ENCODE measurements at regions not wholly inside any gene's neighbourhood (a gene's known extent, or its start where the extent isn't known, plus 50 kb on each side); places are given as distances from the start of the nearest gene placed in this dataset.

GRCh38 chr4:121269001-121269400 is 104.9 kb upstream of the TNIP3 start:
- ChIA-PET POLR2A (no interaction called here), CTCF (no interaction called here)
- WGBS (ENCODE audit: missing lambda C conversion rate): 14% methylated on average over 1 of the region's 1 CpG
- Histone ChIP-seq H3K9me3 (no peaks in the 10 kb centered on the region), H3K4me1 (no peaks in the 10 kb centered on the region), H3K4me2 (no peak overlapping the region), H3K4me3 (no peak overlapping the region), H3K27ac (no peak overlapping the region)
- FAIRE-seq (no peak), DNase-seq (ENCODE audit: low read depth in 1 of 2, low spot score in 1 of 2) (no peak), ATAC-seq (no peak)
- TF ChIP-seq MYC (IDR thresholded peaks at IDR 0.05; ENCODE audit: borderline replicate concordance, low read length) (no peak), KDM5A (IDR thresholded peaks at IDR 0.05) (no peak), CBX8 (IDR thresholded peaks at IDR 0.05) (no peak), MAZ (IDR thresholded peaks at IDR 0.05; ENCODE audit: borderline replicate concordance, low read depth, low read length) (no peak), PHF8 (IDR thresholded peaks at IDR 0.05; ENCODE audit: borderline replicate concordance, low read depth) (no peak), REST (IDR thresholded peaks at IDR 0.05) (no peak), RARB (CRISPR knock-in tag; IDR thresholded peaks at IDR 0.05) (no peak), FOSL2 (IDR thresholded peaks at IDR 0.05) (no peak), FOSL2 (CRISPR knock-in tag; IDR thresholded peaks at IDR 0.05) (no peak), EP300 (IDR thresholded peaks at IDR 0.05) (no peak), POLR2A (IDR thresholded peaks at IDR 0.05; ENCODE audit: low read length) (no peak), HOXB13 (CRISPR knock-in tag; IDR thresholded peaks at IDR 0.05; ENCODE audit: low read depth) (no peak), ZSCAN20 (CRISPR knock-in tag; IDR thresholded peaks at IDR 0.05) (no peak), JUN (IDR thresholded peaks at IDR 0.05) (no peak), RFX5 (IDR thresholded peaks at IDR 0.05) (no peak)
- TF ChIP-seq, protein P1, sequence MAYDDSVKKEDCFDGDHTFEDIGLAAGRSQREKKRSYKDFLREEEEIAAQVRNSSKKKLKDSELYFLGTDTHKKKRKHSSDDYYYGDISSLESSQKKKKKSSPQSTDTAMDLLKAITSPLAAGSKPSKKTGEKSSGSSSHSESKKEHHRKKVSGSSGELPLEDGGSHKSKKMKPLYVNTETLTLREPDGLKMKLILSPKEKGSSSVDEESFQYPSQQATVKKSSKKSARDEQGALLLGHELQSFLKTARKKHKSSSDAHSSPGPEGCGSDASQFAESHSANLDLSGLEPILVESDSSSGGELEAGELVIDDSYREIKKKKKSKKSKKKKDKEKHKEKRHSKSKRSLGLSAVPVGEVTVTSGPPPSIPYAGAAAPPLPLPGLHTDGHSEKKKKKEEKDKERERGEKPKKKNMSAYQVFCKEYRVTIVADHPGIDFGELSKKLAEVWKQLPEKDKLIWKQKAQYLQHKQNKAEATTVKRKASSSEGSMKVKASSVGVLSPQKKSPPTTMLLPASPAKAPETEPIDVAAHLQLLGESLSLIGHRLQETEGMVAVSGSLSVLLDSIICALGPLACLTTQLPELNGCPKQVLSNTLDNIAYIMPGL (CRISPR knock-in tag; IDR thresholded peaks at IDR 0.05; ENCODE audit: borderline replicate concordance): no peak
- TF ChIP-seq, protein P2, sequence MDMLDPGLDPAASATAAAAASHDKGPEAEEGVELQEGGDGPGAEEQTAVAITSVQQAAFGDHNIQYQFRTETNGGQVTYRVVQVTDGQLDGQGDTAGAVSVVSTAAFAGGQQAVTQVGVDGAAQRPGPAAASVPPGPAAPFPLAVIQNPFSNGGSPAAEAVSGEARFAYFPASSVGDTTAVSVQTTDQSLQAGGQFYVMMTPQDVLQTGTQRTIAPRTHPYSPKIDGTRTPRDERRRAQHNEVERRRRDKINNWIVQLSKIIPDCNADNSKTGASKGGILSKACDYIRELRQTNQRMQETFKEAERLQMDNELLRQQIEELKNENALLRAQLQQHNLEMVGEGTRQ (IDR thresholded peaks at IDR 0.05): no peak

- Histone ChIP-seq H3K27ac (no peak overlapping the region), H3K4me3 (no peak overlapping the region), H3K9me3 (no peaks in the 10 kb centered on the region), H3K4me1 (no peaks in the 10 kb centered on the region), H3K4me2 (no peak overlapping the region)
- ChIA-PET POLR2A (no interaction called here), CTCF (no interaction called here)
- 69% methylated on average over 3 of the region's 3 CpGs for WGBS (ENCODE audit: missing lambda C conversion rate)
- FAIRE-seq (no peak), DNase-seq (ENCODE audit: low read depth in 1 of 2, low spot score in 1 of 2) (no peak), ATAC-seq (no peak)
- TF ChIP-seq NFE2L2 (conservative IDR thresholded peaks at IDR 0.05; ENCODE audit: low read length) (no peak), REST (IDR thresholded peaks at IDR 0.05) (no peak), EHF (CRISPR knock-in tag; IDR thresholded peaks at IDR 0.05) (no peak), ATOH8 (CRISPR knock-in tag; IDR thresholded peaks at IDR 0.05; ENCODE audit: low read depth) (no peak), MYC (IDR thresholded peaks at IDR 0.05; ENCODE audit: borderline replicate concordance, low read length) (no peak), BHLHE40 (IDR thresholded peaks at IDR 0.05; ENCODE audit: low read depth, low read length) (no peak), E2F6 (IDR thresholded peaks at IDR 0.05; ENCODE audit: borderline replicate concordance, low read depth) (no peak), ZFP36 (IDR thresholded peaks at IDR 0.05; ENCODE audit: borderline replicate concordance, partially characterized antibody) (no peak), RNF2 (IDR thresholded peaks at IDR 0.05; ENCODE audit: borderline replicate concordance, low read depth) (no peak), KDM5A (IDR thresholded peaks at IDR 0.05) (no peak), MAFK (IDR thresholded peaks at IDR 0.05; ENCODE audit: partially characterized antibody) (no peak)
- TF ChIP-seq, protein P3, sequence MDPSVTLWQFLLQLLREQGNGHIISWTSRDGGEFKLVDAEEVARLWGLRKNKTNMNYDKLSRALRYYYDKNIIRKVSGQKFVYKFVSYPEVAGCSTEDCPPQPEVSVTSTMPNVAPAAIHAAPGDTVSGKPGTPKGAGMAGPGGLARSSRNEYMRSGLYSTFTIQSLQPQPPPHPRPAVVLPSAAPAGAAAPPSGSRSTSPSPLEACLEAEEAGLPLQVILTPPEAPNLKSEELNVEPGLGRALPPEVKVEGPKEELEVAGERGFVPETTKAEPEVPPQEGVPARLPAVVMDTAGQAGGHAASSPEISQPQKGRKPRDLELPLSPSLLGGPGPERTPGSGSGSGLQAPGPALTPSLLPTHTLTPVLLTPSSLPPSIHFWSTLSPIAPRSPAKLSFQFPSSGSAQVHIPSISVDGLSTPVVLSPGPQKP (IDR thresholded peaks at IDR 0.05; ENCODE audit: low read depth, low read length): no peak
These were observed 102.9 kb upstream of the TNIP3 start for GRCh38 chr4:121266982-121267381.

All from A549 (cell line).